DND-41 (cell line): ENCODE measurements at regions not wholly inside any gene's neighbourhood (a gene's known extent, or its start where the extent isn't known, plus 50 kb on each side); places are given as distances from the start of the nearest gene placed in this dataset.

ENCODE experiments used
- ATAC-seq: fragments of 200-7000 bp; cut with Tn5 transposase; 3 replicates; pipeline ENCODE4 v1.9.1; 2021; ENCODE audit warnings: low read depth; ENCODE audit not compliant: insufficient read depth
- DNase-seq: peaks from one replicate; pipeline ENCODE4 v3.0.0-alpha.2; 2020
- H2AFZ ChIP-seq: 2 replicates; pipeline ENCODE4 v1.6.0; 2012; ENCODE audit warnings: low read depth, low read length
- H3K27ac ChIP-seq: 2 replicates; pipeline ENCODE4 v1.5.1; 2012; ENCODE audit warnings: low read length, inconsistent platforms
- H3K27me3 ChIP-seq: fragments of 200-600 bp; sonication (generic); 2 replicates; pipeline ENCODE4 v1.6.0; 2012; ENCODE audit warnings: low read length, mild to moderate bottlenecking, inconsistent platforms; ENCODE audit not compliant: insufficient read depth, poor library complexity
- H3K36me3 ChIP-seq: 2 replicates; pipeline ENCODE4 v1.5.1; 2012; ENCODE audit warnings: low read length, inconsistent platforms; ENCODE audit not compliant: insufficient read depth
- H3K4me1 ChIP-seq: 2 replicates; pipeline ENCODE4 v1.5.1; 2012; ENCODE audit warnings: mild to moderate bottlenecking, low read length; ENCODE audit not compliant: insufficient read depth
- H3K4me2 ChIP-seq: 2 replicates; pipeline ENCODE4 v1.6.0; 2012; ENCODE audit warnings: mild to moderate bottlenecking, moderate library complexity, low read length, inconsistent platforms; ENCODE audit not compliant: insufficient read depth
- H3K4me3 ChIP-seq, 2 experiments: fragments of 200-600 bp in 1 of 2; shearing (Covaris generic) in 1 of 2; 2 replicates each; pipeline ENCODE4 v1.5.1; 2012 to 2016; ENCODE audit warnings: inconsistent platforms in 2 of 2, low read length in 2 of 2, mild to moderate bottlenecking in 2 of 2, low read depth in 1 of 2, moderate library complexity in 1 of 2
- H3K79me2 ChIP-seq: 2 replicates; pipeline ENCODE4 v1.6.0; 2012; ENCODE audit warnings: low read length, inconsistent platforms; ENCODE audit not compliant: insufficient read depth
- H3K9ac ChIP-seq: 2 replicates; pipeline ENCODE4 v1.6.0; 2012; ENCODE audit warnings: low read depth, mild to moderate bottlenecking, inconsistent platforms, low read length, moderate library complexity
- H3K9me3 ChIP-seq: 2 replicates; pipeline ENCODE4 v1.5.1; 2012; ENCODE audit warnings: low read length, moderate library complexity, mild to moderate bottlenecking, inconsistent platforms; ENCODE audit not compliant: insufficient read depth, severe bottlenecking
- H4K20me1 ChIP-seq: 2 replicates; pipeline ENCODE4 v1.6.0; 2012; ENCODE audit warnings: low read length; ENCODE audit not compliant: insufficient read depth
- EZH2 ChIP-seq: IDR thresholded peaks from 3 replicates; pipeline ENCODE4 v1.6.1; 2012; ENCODE audit warnings: borderline replicate concordance, low read depth, mild to moderate bottlenecking, moderate library complexity, low read length, inconsistent platforms; ENCODE audit not compliant: severe bottlenecking
- TF ChIP-seq, protein P1 (sequence below): IDR thresholded peaks from 2 replicates; pipeline ENCODE4 v1.5.1; 2012; ENCODE audit warnings: borderline replicate concordance, low read length, moderate library complexity, mild to moderate bottlenecking; ENCODE audit not compliant: poor library complexity, severe bottlenecking; ENCODE audit errors: extremely low read depth

- no peak for ATAC-seq
Measured at GRCh38 chr2:220544049-220544448, 916.6 kb downstream of the SLC4A3 start.

DNA sequence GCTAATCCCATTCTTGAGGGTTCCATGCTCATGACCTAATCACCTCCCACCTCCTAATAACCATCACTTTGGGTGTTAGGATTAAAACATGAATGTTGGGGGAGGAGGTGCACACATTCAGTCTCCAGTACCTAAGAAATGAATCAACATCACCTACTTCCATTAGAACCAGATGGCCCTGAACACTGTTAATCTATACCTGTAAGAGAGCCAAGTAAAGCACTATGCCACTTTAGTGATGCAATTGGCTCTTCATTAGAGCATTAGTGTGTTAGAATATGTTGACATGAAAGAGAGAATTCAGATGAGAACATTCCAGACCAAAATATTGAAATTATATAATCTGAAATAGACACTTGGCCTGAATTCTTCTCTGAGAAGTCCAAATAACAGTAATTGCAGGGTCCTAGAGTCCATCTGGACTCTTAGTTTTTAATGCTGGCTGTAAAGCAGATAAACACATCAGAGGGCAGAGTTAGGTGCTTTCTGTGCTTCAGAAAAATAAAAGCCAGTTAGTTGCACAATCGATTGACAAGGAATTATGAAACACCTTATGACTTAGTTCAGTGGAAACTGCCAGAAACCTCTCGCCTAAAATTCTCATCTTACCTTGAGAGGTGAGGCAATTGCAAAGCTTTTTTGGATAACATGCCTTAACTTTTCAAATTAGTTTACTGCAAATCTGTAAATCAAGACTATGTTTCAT, 923.7 kb downstream of the SLC4A3 start:
- Histone ChIP-seq H4K20me1 (no peaks in the 10 kb centered on the region), H3K4me2 (no peak overlapping the region), H3K27ac (no peak overlapping the region), H3K27me3 (no peaks in the 10 kb centered on the region), H3K4me3 (no peak overlapping the region), H3K79me2 (no peaks in the 10 kb centered on the region), H3K9ac (no peak overlapping the region), H3K9me3 (no peaks in the 10 kb centered on the region), H3K36me3 (no peaks in the 10 kb centered on the region), H2AFZ (no peak overlapping the region), H3K4me1 (no peaks in the 10 kb centered on the region)
- DNase-seq, result no peak
- ATAC-seq, result no peak
- TF ChIP-seq EZH2, result no peak
- TF ChIP-seq, protein P1, sequence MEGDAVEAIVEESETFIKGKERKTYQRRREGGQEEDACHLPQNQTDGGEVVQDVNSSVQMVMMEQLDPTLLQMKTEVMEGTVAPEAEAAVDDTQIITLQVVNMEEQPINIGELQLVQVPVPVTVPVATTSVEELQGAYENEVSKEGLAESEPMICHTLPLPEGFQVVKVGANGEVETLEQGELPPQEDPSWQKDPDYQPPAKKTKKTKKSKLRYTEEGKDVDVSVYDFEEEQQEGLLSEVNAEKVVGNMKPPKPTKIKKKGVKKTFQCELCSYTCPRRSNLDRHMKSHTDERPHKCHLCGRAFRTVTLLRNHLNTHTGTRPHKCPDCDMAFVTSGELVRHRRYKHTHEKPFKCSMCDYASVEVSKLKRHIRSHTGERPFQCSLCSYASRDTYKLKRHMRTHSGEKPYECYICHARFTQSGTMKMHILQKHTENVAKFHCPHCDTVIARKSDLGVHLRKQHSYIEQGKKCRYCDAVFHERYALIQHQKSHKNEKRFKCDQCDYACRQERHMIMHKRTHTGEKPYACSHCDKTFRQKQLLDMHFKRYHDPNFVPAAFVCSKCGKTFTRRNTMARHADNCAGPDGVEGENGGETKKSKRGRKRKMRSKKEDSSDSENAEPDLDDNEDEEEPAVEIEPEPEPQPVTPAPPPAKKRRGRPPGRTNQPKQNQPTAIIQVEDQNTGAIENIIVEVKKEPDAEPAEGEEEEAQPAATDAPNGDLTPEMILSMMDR, result no peak

More at GRCh38 chr2:220544049-220544448, 916.6 kb downstream of the SLC4A3 start:
- H3K9ac ChIP-seq, result no peak overlapping the region
- no peaks in the 10 kb centered on the region for H3K79me2 ChIP-seq
- H4K20me1 ChIP-seq, result no peaks in the 10 kb centered on the region
- H3K36me3 ChIP-seq, result no peaks in the 10 kb centered on the region
- no peak overlapping the region for H2AFZ ChIP-seq
- DNase-seq, result no peak
- H3K27me3 ChIP-seq, result no peaks in the 10 kb centered on the region
- TF ChIP-seq, protein P1, result no peak
- no peak for TF ChIP-seq EZH2
- H3K9me3 ChIP-seq, result no peaks in the 10 kb centered on the region
- H3K4me1 ChIP-seq, result no peaks in the 10 kb centered on the region
- no peak overlapping the region for H3K27ac ChIP-seq
- H3K4me3 ChIP-seq, result no peak overlapping the region
- no peak overlapping the region for H3K4me2 ChIP-seq

DNA sequence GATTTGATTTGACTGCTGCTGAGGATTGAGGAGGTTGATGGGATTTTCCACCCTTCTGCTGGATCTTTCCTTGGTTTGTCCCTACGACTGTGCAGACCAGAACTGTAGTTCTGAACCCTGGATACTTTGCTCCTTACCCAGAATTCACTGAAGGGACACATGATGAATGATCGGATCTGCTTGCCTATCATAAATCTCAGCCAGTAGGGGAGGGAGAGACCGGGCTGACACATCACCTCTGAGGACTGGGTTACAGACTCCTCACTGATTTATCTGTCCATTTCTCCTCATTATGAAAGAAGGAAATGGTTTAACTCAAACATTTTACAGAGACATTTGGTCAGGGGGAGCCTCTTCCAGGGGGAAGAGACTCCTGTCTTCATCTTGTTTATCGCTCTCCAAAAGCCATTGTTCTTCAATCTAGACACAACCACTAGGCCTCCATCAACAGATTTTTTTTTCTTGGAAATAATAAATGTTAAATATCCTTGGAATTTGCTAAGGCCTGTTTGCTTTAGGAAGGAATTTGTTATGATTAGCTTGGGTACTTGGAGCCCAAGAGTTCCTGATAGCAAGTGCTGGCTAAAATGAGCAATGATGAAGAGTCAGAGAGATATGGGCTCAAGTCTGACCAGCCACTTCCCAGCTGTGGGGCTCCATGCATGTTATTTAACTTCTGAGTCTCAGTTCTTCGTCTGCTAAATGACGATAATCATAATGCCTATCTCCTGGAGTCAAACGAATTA, 925.5 kb downstream of the SLC4A3 start:
- H2AFZ ChIP-seq, result no peak overlapping the region
- H3K79me2 ChIP-seq, result no peaks in the 10 kb centered on the region
- TF ChIP-seq EZH2, result no peak
- TF ChIP-seq, protein P1, result no peak
- DNase-seq (no peak), ATAC-seq (no peak)
- no peak overlapping the region for H3K4me3 ChIP-seq
- H3K4me2 ChIP-seq, result no peak overlapping the region
- no peaks in the 10 kb centered on the region for H3K36me3 ChIP-seq
- no peaks in the 10 kb centered on the region for H3K27me3 ChIP-seq
- H3K4me1 ChIP-seq, result no peaks in the 10 kb centered on the region
- H3K27ac ChIP-seq, result no peak overlapping the region
- H3K9me3 ChIP-seq, result no peaks in the 10 kb centered on the region
- H4K20me1 ChIP-seq, result no peaks in the 10 kb centered on the region
- no peak overlapping the region for H3K9ac ChIP-seq
